Endothelial cell of umbilical vein (primary cell): ENCODE measurements at regions not wholly inside any gene's neighbourhood (a gene's known extent, or its start where the extent isn't known, plus 50 kb on each side); places are given as distances from the start of the nearest gene placed in this dataset.

Experiments
- BruUV-seq: library from RNA; stranded (reverse); fragments of 400-500 nt; replicated peaks from 2 replicates; lab custom pipeline; 2021; lab: Mats Ljungman, UMichigan
- CTCF ChIA-PET: fragments of 300-600, 350-600 bp; sonication (Branson Sonifier 250); formaldehyde crosslinking; loops from one replicate; lab custom pipeline; 2021; ENCODE audit warnings: antibody characterized with exemption, inconsistent platforms; lab: Charles Lee
- POLR2A ChIA-PET: fragments of 300-600, 350-600 bp; sonication (Branson Sonifier 250); formaldehyde crosslinking; loops from one replicate; lab custom pipeline; 2021; ENCODE audit warnings: antibody characterized with exemption, inconsistent platforms; lab: Charles Lee
- DNase-seq: peaks from one replicate; pipeline ENCODE4 v3.0.0-alpha.2; 2011; ENCODE audit warnings: low read depth, low spot score
- FAIRE-seq: peaks from 2 replicates; lab custom pipeline; 2011; peaks lifted over from hg19 to GRCh38; lab: Jason Lieb, UNC
- H2AFZ ChIP-seq: 2 replicates; pipeline ENCODE4 v1.6.0; 2012; ENCODE audit warnings: low read depth, low read length, control low read depth, inconsistent platforms
- H3K27ac ChIP-seq: 2 replicates; pipeline ENCODE4 v1.5.1; 2011; ENCODE audit warnings: low read depth, mild to moderate bottlenecking, control low read depth, low read length, moderate library complexity; ENCODE audit not compliant: insufficient read depth
- H3K27me3 ChIP-seq, 2 experiments: 2 replicates each; pipeline versions ENCODE4 v1.6.0 to v1.6.1; 2011; ENCODE audit warnings: low read length in 2 of 2, mixed read lengths in 1 of 2; ENCODE audit not compliant: control insufficient read depth in 2 of 2, insufficient read depth in 2 of 2
- H3K36me3 ChIP-seq, 2 experiments: 2 replicates in 1 of 2; 3 replicates in 1 of 2; pipeline ENCODE4 v1.5.1; 2011; ENCODE audit warnings: low read length in 2 of 2, mild to moderate bottlenecking in 1 of 2, moderate library complexity in 1 of 2; ENCODE audit not compliant: control insufficient read depth in 2 of 2, insufficient read depth in 2 of 2; ENCODE audit errors: extremely low read depth in 1 of 2
- H3K4me1 ChIP-seq: 3 replicates; pipeline ENCODE4 v1.5.1; 2011; ENCODE audit warnings: mild to moderate bottlenecking, low read length; ENCODE audit not compliant: control insufficient read depth, insufficient read depth; ENCODE audit errors: extremely low read depth
- H3K4me2 ChIP-seq: 2 replicates; pipeline ENCODE4 v1.6.1; 2011; ENCODE audit warnings: low read length, control low read depth, mixed read lengths; ENCODE audit not compliant: insufficient read depth
- H3K4me3 ChIP-seq, 3 experiments: fragments of 200-600 bp in 1 of 3; sonication (generic), shearing (Covaris generic) in 1 of 3; replicated peaks in 1 of 3; 2 replicates each; pipeline ENCODE4 v1.5.1; 2011 to 2016; ENCODE audit warnings: control low read depth in 3 of 3, low read length in 3 of 3, mild to moderate bottlenecking in 2 of 3, inconsistent platforms in 1 of 3, low read depth in 1 of 3, moderate library complexity in 1 of 3; ENCODE audit not compliant: insufficient read depth in 1 of 3
- H3K79me2 ChIP-seq: 2 replicates; pipeline ENCODE4 v1.6.0; 2012; ENCODE audit warnings: low read length, inconsistent platforms; ENCODE audit not compliant: control insufficient read depth, insufficient read depth
- H3K9ac ChIP-seq: replicated peaks from 2 replicates; pipeline ENCODE3; 2011; ENCODE audit warnings: low read length, control low read depth; ENCODE audit not compliant: insufficient read depth; ENCODE audit errors: extremely low read depth
- H3K9me1 ChIP-seq: replicated peaks from 3 replicates; pipeline ENCODE4 v1.6.0; 2011; ENCODE audit warnings: mild to moderate bottlenecking, low read length; ENCODE audit not compliant: control insufficient read depth, insufficient read depth; ENCODE audit errors: extremely low read depth
- H3K9me3 ChIP-seq: replicated peaks from 2 replicates; pipeline ENCODE4 v1.5.1; 2012; ENCODE audit warnings: low read length, inconsistent platforms; ENCODE audit not compliant: control insufficient read depth, insufficient read depth
- H4K20me1 ChIP-seq: replicated peaks from 2 replicates; pipeline ENCODE3; 2011; ENCODE audit warnings: mild to moderate bottlenecking, low read length; ENCODE audit not compliant: control insufficient read depth, insufficient read depth; ENCODE audit errors: extremely low read depth
- CTCF ChIP-seq, 2 donors: IDR thresholded peaks; 1 replicate in 1 of 2; 2 replicates in 1 of 2; pipeline ENCODE4 v1.5.1; 2011; ENCODE audit warnings: low read length in 2 of 2, mild to moderate bottlenecking in 2 of 2, moderate library complexity in 2 of 2, control low read depth in 1 of 2, inconsistent platforms in 1 of 2, low read depth in 1 of 2; ENCODE audit not compliant: insufficient read depth in 1 of 2; ENCODE audit errors: extremely low read depth in 1 of 2
- EZH2 ChIP-seq: IDR thresholded peaks from 2 replicates; pipeline ENCODE4 v1.6.1; 2012; ENCODE audit warnings: borderline replicate concordance, low read depth, mild to moderate bottlenecking, moderate library complexity, low read length, inconsistent platforms; ENCODE audit not compliant: severe bottlenecking
- FOS ChIP-seq: IDR thresholded peaks from 2 replicates; pipeline ENCODE4 v1.6.1; 2011; ENCODE audit warnings: mild to moderate bottlenecking, low read length, moderate library complexity, borderline replicate concordance; ENCODE audit not compliant: insufficient read depth
- GATA2 ChIP-seq: IDR thresholded peaks from 2 replicates; pipeline ENCODE4 v1.7.0; 2011; ENCODE audit warnings: low read depth, mild to moderate bottlenecking, moderate library complexity, mixed read lengths, low read length; ENCODE audit not compliant: insufficient read length, insufficient read depth
- JUN ChIP-seq: IDR thresholded peaks from 2 replicates; pipeline ENCODE4 v1.6.1; 2011; ENCODE audit warnings: borderline replicate concordance, low read depth; ENCODE audit not compliant: insufficient read length, insufficient read depth
- MAX ChIP-seq: IDR thresholded peaks from 2 replicates; pipeline ENCODE4 v1.6.1; 2011; ENCODE audit not compliant: insufficient read depth, insufficient read length
- MYC ChIP-seq: IDR thresholded peaks from one replicate; pipeline ENCODE4 v1.6.1; 2011; ENCODE audit warnings: mild to moderate bottlenecking, low read depth, low read length
- POLR2A ChIP-seq: IDR thresholded peaks from 2 replicates; pipeline ENCODE4 v1.6.1; 2012; ENCODE audit warnings: low read depth, mild to moderate bottlenecking, control low read depth, low read length
- POLR2AphosphoS5 ChIP-seq: IDR thresholded peaks from 2 replicates; pipeline ENCODE4 v1.6.1; 2012; ENCODE audit warnings: low read depth, mild to moderate bottlenecking, control low read depth, low read length, moderate library complexity; ENCODE audit not compliant: insufficient read depth
- dilution Hi-C: fragments of 300-500 bp; cut with MboI; formaldehyde crosslinking; loops from one replicate; pipeline ENCODE4 v1.15.0; 2019; ENCODE audit warnings: low sequenced_read_pairs; ENCODE audit not compliant: extremely low pct_ligation_motif_present
- intact Hi-C: fragments of 100-400 bp; cut with micrococcal nuclease; formaldehyde crosslinking; loops from one replicate; pipeline ENCODE4 v1.10.0; 2022

GRCh38 chr3:40951636-40952035 is 247.7 kb upstream of the CTNNB1 start:
- intact Hi-C loops (no loop called here), dilution Hi-C loops (no loop called here)
- DNase-seq: no peak
- no peaks in the 10 kb centered on the region for H4K20me1 ChIP-seq
- H3K27me3 ChIP-seq: no peaks in the 10 kb centered on the region
- no peaks in the 10 kb centered on the region for H3K79me2 ChIP-seq
- H3K9me1 ChIP-seq: no peaks in the 10 kb centered on the region
- H3K4me1 ChIP-seq: no peaks in the 10 kb centered on the region
- no peak for FAIRE-seq
- no peak overlapping the region for H3K27ac ChIP-seq
- no peak overlapping the region for H3K4me3 ChIP-seq
- no peak for TF ChIP-seq EZH2
- no peak for TF ChIP-seq POLR2AphosphoS5
- TF ChIP-seq JUN: no peak
- TF ChIP-seq POLR2A: no peak
- TF ChIP-seq MYC: no peak
- TF ChIP-seq GATA2: no peak
- TF ChIP-seq MAX: no peak
- no peak for TF ChIP-seq CTCF (IDR thresholded peaks at IDR 0.05; ENCODE audit: extremely low read depth in 1 of 2, insufficient read depth in 1 of 2, low read depth in 1 of 2, low read length in 2 of 2)
- no peak for TF ChIP-seq FOS
- H3K36me3 ChIP-seq: no peaks in the 10 kb centered on the region
- H3K9me3 ChIP-seq: no peaks in the 10 kb centered on the region
- CTCF ChIA-PET: no interaction called here
- POLR2A ChIA-PET: no interaction called here
- H3K9ac ChIP-seq: no peak overlapping the region
- H2AFZ ChIP-seq: no peak overlapping the region
- no peak overlapping the region for H3K4me2 ChIP-seq
- BruUV-seq: no TSS peak
